Calu3 (cell line): ENCODE measurements at regions not wholly inside any gene's neighbourhood (a gene's known extent, or its start where the extent isn't known, plus 50 kb on each side); places are given as distances from the start of the nearest gene placed in this dataset.

Source experiments
- BruUV-seq: library from RNA; stranded (reverse); fragments of 400-500 nt; replicated peaks from 2 replicates; lab custom pipeline; 2021; lab: Mats Ljungman, UMichigan
- CTCF ChIA-PET: fragments of 300-600 bp; sonication (Branson Sonifier 250); formaldehyde crosslinking; loops from one replicate; lab custom pipeline; 2022; ENCODE audit warnings: antibody characterized with exemption; lab: Charles Lee
- DNase-seq: peaks from one replicate; pipeline ENCODE4 v3.0.0; 2022
- H3K27ac Mint-ChIP-seq: one replicate; pipeline ENCODE4 v1.8.0; 2022; ENCODE audit warnings: mixed read lengths; ENCODE audit not compliant: unreplicated experiment
- H3K27me3 Mint-ChIP-seq: one replicate; pipeline ENCODE4 v1.8.0; 2022; ENCODE audit warnings: mixed read lengths; ENCODE audit not compliant: unreplicated experiment
- H3K36me3 Mint-ChIP-seq: one replicate; pipeline ENCODE4 v1.8.0; 2022; ENCODE audit warnings: mild to moderate bottlenecking, moderate library complexity, mixed read lengths; ENCODE audit not compliant: insufficient read depth, unreplicated experiment
- H3K4me1 Mint-ChIP-seq: one replicate; pipeline ENCODE4 v1.8.0; 2022; ENCODE audit warnings: mild to moderate bottlenecking, low read depth, mixed read lengths; ENCODE audit not compliant: unreplicated experiment
- H3K4me3 Mint-ChIP-seq: one replicate; pipeline ENCODE4 v1.8.0; 2022; ENCODE audit warnings: mild to moderate bottlenecking, low read depth, moderate library complexity, mixed read lengths; ENCODE audit not compliant: unreplicated experiment
- H3K9me3 Mint-ChIP-seq: one replicate; pipeline ENCODE4 v1.8.0; 2022; ENCODE audit warnings: low read depth, mixed read lengths; ENCODE audit not compliant: unreplicated experiment
- CTCF ChIP-seq: fragments of 200-600 bp; IDR thresholded peaks from one replicate; pipeline ENCODE4 v1.8.0; 2022; ENCODE audit warnings: antibody characterized with exemption; ENCODE audit not compliant: unreplicated experiment
- intact Hi-C: fragments of 100-400 bp; cut with micrococcal nuclease; formaldehyde crosslinking; loops from one replicate; pipeline ENCODE4 v1.10.0; 2022; ENCODE audit not compliant: unreplicated experiment

- intact Hi-C loops = no loop called here
- Mint-ChIP-seq H3K36me3 (no peaks in the 10 kb centered on the region), H3K27me3 (peaks cover 29% of the 10 kb centered on the region), H3K27ac (no peak overlapping the region), H3K4me3 (no peak overlapping the region), H3K4me1 (no peaks in the 10 kb centered on the region), H3K9me3 (no peaks in the 10 kb centered on the region)
- CTCF ChIA-PET = no interaction called here
- no peak for TF ChIP-seq CTCF
- DNase-seq = no peak
- BruUV-seq = no TSS peak
These were observed 74.5 kb upstream of the CAMK1G start for GRCh38 chr1:209509039-209509438.

- Mint-ChIP-seq H3K27ac (no peak overlapping the region), H3K36me3 (no peaks in the 10 kb centered on the region), H3K27me3 (peaks cover 39% of the 10 kb centered on the region), H3K9me3 (no peaks in the 10 kb centered on the region), H3K4me3 (no peak overlapping the region), H3K4me1 (no peaks in the 10 kb centered on the region)
- intact Hi-C loops = loop anchor here (5.0 kb wide), 1 partner anchor 57 kb away; no protein-coding TSS in a partner anchor
- CTCF ChIA-PET = no interaction called here
- no peak for TF ChIP-seq CTCF
- no peak for DNase-seq
- no TSS peak for BruUV-seq
These were observed 73.5 kb upstream of the CAMK1G start for GRCh38 chr1:209510063-209510462.

DNA sequence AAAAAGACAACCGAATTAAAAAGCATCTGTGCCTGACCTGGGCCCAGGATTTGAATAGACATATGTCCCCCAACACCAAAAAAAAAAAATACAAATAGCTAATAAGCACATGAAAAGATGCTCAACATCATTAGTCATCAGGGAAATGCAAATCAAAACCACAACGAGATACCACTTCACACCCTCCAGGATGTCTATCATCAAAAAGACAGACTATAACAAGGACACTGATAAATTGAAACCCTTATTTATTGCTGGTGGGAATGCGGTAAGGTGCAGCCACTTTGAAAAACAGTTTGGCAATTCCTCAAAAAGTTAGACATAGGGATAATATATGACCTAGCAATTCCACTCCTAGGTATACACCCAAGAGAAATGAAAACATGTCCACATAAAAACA lies 72.3 kb upstream of the CAMK1G start:
- no TSS peak for BruUV-seq
- Mint-ChIP-seq H3K36me3 (no peaks in the 10 kb centered on the region), H3K27ac (no peak overlapping the region), H3K4me1 (no peaks in the 10 kb centered on the region), H3K4me3 (no peak overlapping the region), H3K27me3 (peaks cover 50% of the 10 kb centered on the region), H3K9me3 (no peaks in the 10 kb centered on the region)
- CTCF ChIA-PET = no interaction called here
- DNase-seq = no peak
- TF ChIP-seq CTCF = no peak
- intact Hi-C loops = loop anchor here (5.0 kb wide), 1 partner anchor 56 kb away; no protein-coding TSS in a partner anchor

DNA sequence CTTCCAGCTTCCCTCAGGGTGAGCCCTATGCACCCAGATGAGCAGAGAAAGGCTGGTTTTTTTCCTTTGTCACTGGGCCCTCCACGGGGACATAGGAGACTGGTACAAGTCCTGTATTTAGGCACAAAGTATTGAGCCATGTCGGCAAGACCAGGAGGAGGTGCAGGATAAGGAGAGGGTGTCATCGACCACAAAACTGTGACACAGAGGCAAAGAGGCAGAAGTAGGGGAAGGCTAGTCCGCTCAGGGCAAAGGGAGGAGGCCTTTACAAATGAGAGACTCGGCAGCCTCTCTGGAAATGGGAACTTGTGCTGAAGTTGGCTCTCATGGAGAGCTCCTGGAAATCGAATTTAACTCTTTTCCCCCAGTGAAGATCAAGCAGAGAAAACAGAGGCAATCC lies 70.7 kb upstream of the CAMK1G start:
- H3K36me3 Mint-ChIP-seq = no peaks in the 10 kb centered on the region
- CTCF ChIA-PET = interaction anchor here (1.5 kb wide), 2 partner anchors 12 to 15 kb away, joined by 4 to 5 read pairs; no protein-coding TSS in a partner anchor

More for the DNA sequence above, 70.7 kb upstream of the CAMK1G start:
- DNase-seq = no peak
- no TSS peak for BruUV-seq
- Mint-ChIP-seq H3K4me1 (no peaks in the 10 kb centered on the region), H3K4me3 (no peak overlapping the region), H3K27me3 (peaks cover 44% of the 10 kb centered on the region), H3K27ac (no peak overlapping the region), H3K9me3 (no peaks in the 10 kb centered on the region)
- intact Hi-C loops = loop anchor here (2.0 to 5.0 kb wide), 2 partner anchors 54 to 310 kb away; no protein-coding TSS in a partner anchor
- no peak for TF ChIP-seq CTCF
